NCI-H526 (cell line): ENCODE measurements at regions not wholly inside any gene's neighbourhood (a gene's known extent, or its start where the extent isn't known, plus 50 kb on each side); places are given as distances from the start of the nearest gene placed in this dataset.

Experiments used
- DNase-seq, 2 experiments: peaks; one replicate each; lab custom pipeline; 2025; lab: John Stamatoyannopoulos, UW

GRCh38 chr2:223107825-223108224 lies 55.8 kb downstream of the KCNE4 start:
- DNase-seq = no peak

GRCh38 chr2:223108351-223109050 lies 56.5 kb downstream of the KCNE4 start:
- no peak for DNase-seq

- no peak for DNase-seq
These were observed 57.4 kb downstream of the KCNE4 start for GRCh38 chr2:223109341-223109740.

GRCh38 chr2:223113161-223113560 lies 61.2 kb downstream of the KCNE4 start:
- DNase-seq = no peak

- DNase-seq = no peak
These were observed 62.2 kb downstream of the KCNE4 start for GRCh38 chr2:223114170-223114569.

- no peak for DNase-seq
These were observed 62.9 kb downstream of the KCNE4 start for GRCh38 chr2:223114917-223115316.

DNA sequence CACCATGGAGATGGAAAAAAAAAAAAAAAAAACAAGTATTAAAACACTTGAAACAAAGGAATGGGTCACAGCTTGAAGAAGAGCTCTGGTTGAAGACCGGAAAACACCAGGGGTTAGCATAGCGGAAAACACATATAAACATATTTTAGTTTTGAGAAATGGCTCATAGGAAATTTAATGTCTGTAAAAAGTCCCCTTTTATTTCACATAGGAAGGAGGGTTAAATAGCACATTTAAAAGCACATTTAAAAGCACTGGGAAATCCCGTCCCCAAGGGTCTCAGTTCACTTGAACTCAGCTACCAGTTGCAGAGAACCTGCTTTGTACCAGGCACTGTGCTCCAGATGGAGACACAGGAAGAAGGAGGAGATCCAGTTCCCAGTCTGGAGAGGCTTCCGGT lies 65.5 kb downstream of the KCNE4 start:
- no peak for DNase-seq

GRCh38 chr2:223121283-223121682 lies 69.3 kb downstream of the KCNE4 start:
- no peak for DNase-seq

DNA sequence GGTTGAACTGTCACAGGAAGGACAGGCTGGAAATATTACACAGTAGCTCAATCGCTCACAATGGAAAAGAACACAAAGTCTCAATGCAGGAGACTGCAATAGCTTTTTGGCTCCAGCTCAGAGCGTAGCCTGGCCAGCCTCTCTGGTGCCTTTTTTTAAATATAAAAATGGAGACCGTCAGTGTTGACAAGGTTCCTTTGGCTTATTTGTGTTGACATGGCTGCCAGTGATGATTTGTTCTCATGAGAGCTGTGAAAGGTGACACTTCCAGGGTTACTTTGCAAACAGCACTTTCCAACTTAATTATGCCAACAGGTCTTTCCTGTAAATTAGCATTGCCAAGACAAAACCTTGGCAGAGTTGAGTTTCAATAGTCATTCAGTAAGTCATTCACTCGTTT lies 70.8 kb downstream of the KCNE4 start:
- no peak for DNase-seq

DNA sequence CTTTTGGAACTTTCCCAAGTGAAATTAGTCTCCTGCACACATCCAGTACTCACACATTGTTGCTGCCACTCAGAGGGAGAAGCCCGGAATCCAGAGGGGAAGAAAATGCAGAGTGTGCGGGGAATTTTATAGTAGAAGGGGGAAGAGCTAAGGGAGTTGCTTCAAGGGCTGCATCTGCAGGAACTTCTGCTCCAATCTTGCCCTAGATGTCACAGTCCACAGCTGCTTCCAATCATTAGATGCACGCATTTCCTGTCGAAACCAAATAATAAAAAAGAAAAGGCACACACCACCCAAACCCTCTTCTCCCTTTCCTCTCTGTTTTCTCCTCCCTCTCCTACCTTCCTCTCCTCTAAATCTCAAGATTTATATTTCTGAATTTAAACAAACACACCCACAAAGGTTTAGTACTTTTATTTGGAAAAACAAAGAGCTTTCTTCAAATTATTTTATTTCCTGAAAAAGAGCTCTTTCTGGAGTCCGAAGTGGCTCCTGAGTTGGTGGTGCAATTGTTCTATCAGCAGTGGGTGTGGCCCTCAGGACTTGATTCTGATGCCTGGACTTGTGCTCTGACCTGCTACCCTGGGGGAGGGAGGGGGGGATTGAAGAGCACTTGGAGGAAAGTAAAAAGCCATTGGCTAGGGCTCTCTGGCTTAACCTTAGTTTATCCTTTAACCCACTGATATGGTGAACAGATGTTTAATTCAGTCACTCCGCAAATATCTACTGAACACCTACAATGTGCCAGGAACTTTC lies 72.0 kb downstream of the KCNE4 start:
- DNase-seq = no peak

DNA sequence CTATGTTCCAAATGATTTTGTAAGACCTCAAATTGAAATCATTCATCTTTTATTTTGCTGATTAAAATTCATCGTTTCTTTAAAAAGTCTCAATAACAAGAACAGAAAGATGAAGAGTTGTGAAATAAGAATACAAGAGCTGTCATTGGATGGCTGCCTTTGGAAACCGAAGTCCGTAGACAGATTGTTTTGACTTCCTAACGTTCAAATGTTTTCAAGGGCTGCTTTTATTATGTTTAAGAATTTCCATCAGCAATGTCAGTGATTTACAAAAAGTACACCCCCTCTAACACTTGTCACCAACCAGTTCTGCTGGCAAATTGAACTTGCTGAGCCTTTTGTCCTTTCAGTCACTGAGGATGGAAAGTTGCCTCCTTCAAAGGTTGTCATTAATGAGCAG lies 89.6 kb downstream of the KCNE4 start:
- DNase-seq = no peak

DNA sequence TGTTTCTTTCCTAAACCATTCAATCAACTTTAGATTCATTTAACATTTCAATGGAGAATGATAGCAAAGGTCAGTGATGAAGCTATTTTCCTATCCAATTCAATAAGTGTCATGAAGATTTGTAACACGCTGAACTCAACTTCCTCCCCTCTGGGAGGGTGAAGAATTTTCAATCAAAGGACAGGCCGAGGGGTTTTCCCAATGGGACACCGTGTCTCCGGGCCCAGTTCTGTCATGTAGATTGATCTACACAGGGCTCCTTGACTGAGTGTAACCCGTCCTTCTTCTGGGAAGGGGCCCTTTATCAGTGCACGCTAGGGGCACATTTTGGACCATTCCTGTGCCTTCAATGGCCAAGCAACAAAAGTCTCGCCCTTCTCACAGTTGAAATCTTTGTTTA lies 90.1 kb downstream of the KCNE4 start:
- no peak for DNase-seq

DNA sequence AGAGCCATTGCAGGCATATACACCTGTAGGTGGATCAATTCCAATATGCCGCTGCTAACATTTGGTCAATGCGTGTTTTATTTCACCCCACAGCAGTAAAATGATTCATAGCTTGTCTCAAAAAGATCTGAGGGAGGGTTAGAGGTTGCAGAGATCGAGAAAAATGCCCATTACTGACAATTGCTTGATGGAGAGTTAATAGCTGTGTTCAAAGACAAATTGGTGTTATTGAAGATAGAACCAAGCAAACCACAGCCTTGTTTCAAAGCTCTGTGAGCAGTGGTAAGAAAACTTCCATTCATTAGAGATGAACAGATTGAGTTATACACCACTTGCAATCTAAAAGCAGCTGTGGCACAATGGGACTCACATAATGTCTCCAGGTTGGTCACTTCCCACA lies 95.4 kb downstream of the KCNE4 start:
- no peak for DNase-seq

DNA sequence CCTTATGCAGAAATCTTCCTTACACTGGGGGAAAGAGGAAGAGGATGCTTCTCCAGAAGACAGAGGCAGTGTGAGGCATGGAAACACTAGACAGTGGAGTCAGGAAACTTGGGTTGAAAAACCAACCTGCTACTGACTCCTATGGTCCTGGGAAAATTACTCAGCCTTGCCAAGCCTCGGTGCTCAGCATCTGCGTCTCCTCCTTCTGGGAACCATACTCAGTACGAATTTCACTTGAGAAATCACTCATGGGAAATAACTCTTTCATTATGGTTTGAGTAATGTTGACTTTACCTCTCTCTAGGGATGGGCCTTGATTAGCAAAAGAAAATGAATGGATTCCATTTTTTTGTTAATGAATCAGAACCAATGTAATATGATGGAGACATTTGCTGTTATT lies 96.5 kb downstream of the KCNE4 start:
- no peak for DNase-seq

DNA sequence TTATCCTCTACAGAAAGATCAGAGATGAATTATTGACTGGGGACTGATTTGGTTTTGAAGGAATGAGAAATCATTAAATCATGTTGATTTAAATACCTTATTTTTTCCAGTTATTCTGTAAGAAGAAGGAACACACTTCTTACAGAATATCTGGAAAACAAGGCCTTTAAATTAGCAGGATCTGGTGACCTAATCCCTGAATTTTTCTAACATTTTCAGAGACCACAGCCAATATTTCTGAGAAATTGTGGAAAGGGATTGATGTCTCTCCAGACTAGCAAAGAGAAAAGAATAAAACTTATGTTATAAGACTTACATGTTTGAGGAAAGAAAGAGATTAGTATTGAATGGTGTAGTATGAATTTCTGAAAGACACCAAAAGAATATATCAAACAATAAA lies 104.0 kb downstream of the KCNE4 start:
- no peak for DNase-seq

GRCh38 chr2:223161873-223162458 lies 110.0 kb downstream of the KCNE4 start:
- DNase-seq = no peak

DNA sequence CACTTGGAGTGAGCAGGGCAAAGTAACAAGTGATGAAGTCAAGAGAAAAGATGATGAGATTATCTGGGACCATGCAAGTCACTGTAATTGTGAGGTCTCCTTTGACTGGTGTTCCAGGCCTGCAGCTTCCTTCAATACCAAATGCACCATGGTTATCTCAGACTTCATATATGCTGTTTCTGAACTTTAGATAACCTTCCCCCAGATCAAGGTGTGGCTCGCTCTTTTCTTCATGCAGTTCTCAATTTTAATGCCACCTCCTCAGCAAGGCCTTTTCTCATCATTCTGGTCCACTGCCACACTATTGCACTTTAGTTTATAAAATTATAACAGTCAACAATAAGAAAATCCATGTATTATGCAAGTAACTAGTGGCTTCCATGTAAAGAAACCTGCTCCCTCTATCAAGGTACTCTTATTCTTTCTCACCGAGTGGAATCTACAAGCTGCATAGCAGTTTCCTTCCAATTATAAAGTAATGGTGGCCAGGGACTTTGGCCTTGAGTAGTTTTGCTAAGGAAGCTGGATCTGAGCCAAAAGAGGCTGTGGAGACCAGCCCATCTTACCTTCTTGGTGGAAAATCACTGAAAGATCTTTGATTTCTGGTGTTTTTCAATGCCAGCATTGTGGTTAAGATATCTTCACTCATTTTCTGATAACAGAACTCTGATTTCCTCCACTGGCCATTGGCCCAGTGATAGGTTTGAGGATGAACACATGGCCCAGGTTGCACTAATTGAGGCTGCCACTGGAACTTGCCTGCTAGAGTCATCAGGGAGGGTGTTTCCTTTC lies 113.6 kb downstream of the KCNE4 start:
- DNase-seq = no peak

- no peak for DNase-seq
These were observed 114.2 kb downstream of the KCNE4 start for GRCh38 chr2:223166215-223166493.

DNA sequence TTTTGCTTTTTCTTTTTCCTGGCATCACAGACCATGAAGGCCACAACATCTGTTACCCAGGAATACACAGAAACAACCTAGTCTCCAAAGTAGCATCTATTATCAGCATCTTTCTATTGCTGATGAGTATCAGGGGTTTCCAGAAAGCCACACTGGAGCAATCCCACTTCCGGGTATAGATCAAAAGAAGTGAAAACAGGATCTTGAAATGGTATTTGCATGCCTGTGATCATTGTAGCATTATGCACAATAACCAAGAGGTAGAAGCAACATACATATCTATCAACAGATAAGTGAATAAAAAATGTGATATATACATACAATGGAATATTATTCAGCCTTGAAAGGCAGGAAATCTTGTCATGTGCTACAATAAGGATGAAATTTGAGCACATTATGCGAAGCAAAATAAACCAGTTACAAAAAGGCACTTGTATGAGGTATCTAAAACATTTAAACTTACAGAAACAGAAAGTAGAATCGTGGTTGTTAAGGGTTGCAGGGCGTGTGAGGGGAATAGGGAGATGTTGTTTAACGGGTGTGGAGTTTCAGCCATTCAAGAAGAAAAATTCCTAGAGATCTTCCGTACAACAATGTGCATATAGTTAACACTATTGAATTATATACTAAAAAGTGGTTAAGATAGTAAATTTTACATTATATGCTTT lies 115.1 kb downstream of the KCNE4 start:
- no peak for DNase-seq

- no peak for DNase-seq
These were observed 118.0 kb downstream of the KCNE4 start for GRCh38 chr2:223169830-223170605.

DNA sequence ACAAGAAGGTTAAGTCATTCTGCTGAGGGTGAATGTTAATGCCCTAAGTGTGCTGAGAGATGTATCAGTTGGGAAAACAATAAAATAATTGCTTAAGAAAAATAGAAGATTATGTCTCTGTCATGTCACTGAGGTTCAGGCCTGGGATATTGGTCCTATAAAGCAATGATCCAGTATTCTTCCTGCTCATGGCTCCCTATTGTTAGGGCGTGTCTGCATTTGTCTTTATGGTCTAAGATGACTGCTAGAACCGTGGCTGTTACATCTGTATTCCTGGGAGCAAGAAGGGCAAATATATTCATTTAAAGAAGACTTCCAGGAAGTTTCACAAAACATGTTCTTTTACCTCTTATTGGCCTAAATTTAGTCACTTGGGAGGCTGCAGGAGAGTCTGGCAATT lies 125.0 kb downstream of the KCNE4 start:
- DNase-seq = no peak

- no peak for DNase-seq
These were observed 128.5 kb downstream of the KCNE4 start for GRCh38 chr2:223180463-223180862.
